ENCODE measurements at regions not wholly inside any gene's neighbourhood (a gene's known extent, or its start where the extent isn't known, plus 50 kb on each side); places are given as distances from the start of the nearest gene placed in this dataset.
"Not testable (repeated sequence)": the region's sequence is repeated elsewhere in the genome, so short reads cannot be mapped to it uniquely, and the experiment has no call there.

DNA sequence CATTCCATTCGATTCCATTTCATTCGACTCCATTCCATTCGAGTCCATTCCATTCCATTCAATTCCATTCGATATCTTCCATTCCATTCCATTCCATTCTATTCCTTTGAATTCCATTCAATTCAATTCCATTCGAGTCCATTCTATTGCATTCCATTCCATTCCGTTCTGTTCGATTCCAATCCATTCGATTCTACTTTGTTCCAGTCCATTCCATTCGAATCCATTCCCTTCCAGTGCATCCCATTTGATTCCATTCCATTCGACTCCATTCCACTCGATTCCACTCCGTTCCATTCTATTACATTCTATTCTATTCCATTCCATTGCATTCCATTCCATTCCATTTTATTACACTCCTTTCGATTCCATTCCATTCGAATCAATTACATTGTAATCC is 2588.5 kb upstream of the TPTE start:
- not testable (repeated sequence) for H3K18ac ChIP-seq (ENCODE audit: insufficient read length, low read depth, low read length); H2BK120ac ChIP-seq (ENCODE audit: low read depth, low read length, poor library complexity, severe bottlenecking); H3K14ac ChIP-seq (ENCODE audit: insufficient read depth, low read length); H3K23ac ChIP-seq (ENCODE audit: insufficient read length, low read depth, low read length); H3K4me1 Mint-ChIP-seq; H2BK5ac ChIP-seq (ENCODE audit: insufficient read length, low read length); H3K79me2 ChIP-seq (ENCODE audit: insufficient read depth, low read length); H2AFZ ChIP-seq (ENCODE audit: low read length); H4K20me1 ChIP-seq (ENCODE audit: control insufficient read depth, insufficient read depth, insufficient read length); H2BK15ac ChIP-seq (ENCODE audit: low read depth, low read length); H3K27me3 ChIP-seq (ENCODE audit: insufficient read depth, low read length); H4K91ac ChIP-seq (ENCODE audit: insufficient read length, low read depth, low read length); H4K5ac ChIP-seq (ENCODE audit: insufficient read length, low read depth, low read length); DNase-seq; H3K4me2 ChIP-seq (ENCODE audit: insufficient read depth, insufficient read length, low read length); H2BK20ac ChIP-seq (ENCODE audit: low read depth, low read length, poor library complexity, severe bottlenecking); H4K8ac ChIP-seq (replicated peaks; ENCODE audit: insufficient read length, low read depth, low read length); H3K23me2 ChIP-seq (ENCODE audit: insufficient read length, low read depth, low read length, poor library complexity, severe bottlenecking); H3K4ac ChIP-seq (ENCODE audit: low read depth, low read length); H2BK12ac ChIP-seq (ENCODE audit: insufficient read length, low read depth, low read length); H3K27ac Mint-ChIP-seq; H3K56ac ChIP-seq (ENCODE audit: insufficient read length, low read depth, low read length); H3K4me3 Mint-ChIP-seq; H3K9me3 Mint-ChIP-seq; H3T11ph ChIP-seq (ENCODE audit: low read length); H2AK5ac ChIP-seq (ENCODE audit: insufficient read length, low read length); H3K4me1 ChIP-seq (ENCODE audit: insufficient read depth, low read length); H3K27ac ChIP-seq (ENCODE audit: insufficient read length, low read depth, low read length); H3K9ac ChIP-seq (ENCODE audit: extremely low read depth, insufficient read length, low read length); H3K9me3 ChIP-seq (ENCODE audit: control insufficient read depth, low read depth, low read length); H3K79me1 ChIP-seq (ENCODE audit: insufficient read depth, low read depth, low read length, poor library complexity, severe bottlenecking)
- H3K27me3 Mint-ChIP-seq (ENCODE audit: low read depth) = peaks cover 55% of the 10 kb centered on the region
- peaks cover 62 to 75% (median 72%) of the 10 kb centered on the region in 3 experiments; a peak in 6 of 7 replicates for H3K36me3 Mint-ChIP-seq (ENCODE audit: insufficient read depth in 1 of 3, low read depth in 3 of 3)
- 99% methylated on average over 7 of the region's 14 CpGs for WGBS (ENCODE audit: extremely low coverage, insufficient read length, low lambda C conversion rate)

All from H9 (cell line).